NCI-H2227 treated with DMSO at 0.1 percent for 48 hours (cell line): ENCODE measurements at regions not wholly inside any gene's neighbourhood (a gene's known extent, or its start where the extent isn't known, plus 50 kb on each side); places are given as distances from the start of the nearest gene placed in this dataset.

ENCODE experiments used
- DNase-seq: peaks from one replicate; lab custom pipeline; 2025; lab: John Stamatoyannopoulos, UW

DNA sequence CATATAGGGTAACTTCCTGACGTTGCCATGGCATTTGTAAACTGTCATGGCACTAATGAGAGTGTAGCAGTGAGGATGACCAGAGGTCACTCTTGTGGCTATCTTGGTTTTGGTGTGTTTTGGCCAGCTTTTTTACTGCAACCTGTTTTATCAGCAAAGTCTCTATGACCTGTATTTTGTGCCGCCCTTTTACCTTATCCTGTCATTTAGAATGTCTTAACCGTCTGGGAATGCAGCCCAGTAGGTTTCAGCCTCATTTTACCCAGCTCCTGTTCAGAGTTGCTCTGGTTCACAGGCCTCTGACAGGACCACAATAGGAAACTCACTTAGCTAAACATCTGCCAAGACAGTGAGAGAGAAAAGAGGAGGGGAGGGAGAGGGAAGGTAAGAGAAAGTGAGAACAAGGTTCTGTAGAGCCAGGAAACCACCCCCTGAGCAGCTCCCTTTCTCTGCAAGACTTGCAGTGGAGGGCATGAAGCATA, 64.8 kb upstream of the PLEKHG3 start:
- DNase-seq: no peak

DNA sequence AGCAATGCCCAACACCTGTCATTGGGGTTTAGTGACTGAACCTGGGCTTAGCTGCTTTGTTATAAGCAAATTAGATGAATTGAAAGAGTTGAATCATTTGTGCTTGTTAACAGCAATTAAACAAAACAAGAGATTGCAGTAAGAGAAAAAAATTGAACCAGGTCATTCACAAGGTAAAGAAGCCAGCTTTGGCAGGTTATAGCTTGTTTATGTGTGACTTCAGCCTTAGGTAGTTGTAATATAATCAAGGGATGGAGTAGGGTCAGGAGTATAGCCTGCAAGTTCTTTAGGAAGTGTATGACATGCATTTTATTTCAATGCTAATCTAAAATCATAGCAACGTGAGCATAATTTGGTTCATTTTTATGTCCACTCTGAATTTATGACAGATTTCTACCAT, 63.4 kb upstream of the PLEKHG3 start:
- DNase-seq: no peak

- no peak for DNase-seq
These were observed 62.5 kb upstream of the PLEKHG3 start for GRCh38 chr14:64641760-64642159.

DNA sequence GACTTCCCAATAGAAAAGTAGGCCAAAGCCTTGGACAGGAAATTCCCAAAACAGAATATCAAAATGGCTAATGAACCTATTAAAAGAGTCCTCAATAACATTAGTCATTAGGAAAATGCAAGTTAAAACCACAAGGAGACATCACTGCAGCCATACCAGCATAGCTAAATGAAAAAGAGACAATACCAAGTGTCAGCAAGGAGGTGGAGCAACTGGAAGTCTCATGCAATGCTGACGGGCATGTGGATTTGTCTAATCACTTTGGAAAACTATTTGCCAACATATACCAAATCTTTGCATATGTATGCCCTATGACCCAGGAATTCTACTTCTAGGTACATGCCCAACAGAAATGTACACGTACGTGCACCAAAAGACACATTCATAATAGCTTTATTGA, 60.5 kb upstream of the PLEKHG3 start:
- no peak for DNase-seq

DNA sequence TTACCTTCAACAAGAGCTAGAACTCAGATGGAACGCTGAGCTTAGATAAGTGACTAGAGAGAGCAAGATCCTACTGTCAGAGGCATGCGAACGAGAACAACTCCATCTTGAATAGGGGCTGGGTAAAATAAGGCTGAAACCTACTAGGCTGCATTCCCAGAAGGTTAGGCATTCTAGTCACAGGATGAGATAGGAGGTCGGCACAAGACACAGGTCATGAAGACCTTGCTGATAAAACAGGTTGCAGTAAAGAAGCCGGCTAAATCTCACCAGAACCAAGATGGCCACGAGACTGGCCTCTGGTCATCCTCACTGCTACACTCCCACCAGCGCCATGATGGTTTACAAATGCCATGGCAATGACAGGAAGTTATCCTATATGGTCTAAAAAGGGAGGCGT, 59.6 kb upstream of the PLEKHG3 start:
- DNase-seq: no peak

- peak; percentile 47 for DNase-seq
These were observed 58.9 kb upstream of the PLEKHG3 start for GRCh38 chr14:64645220-64645892.

GRCh38 chr14:64646103-64646502, 58.1 kb upstream of the PLEKHG3 start:
- DNase-seq: no peak

- DNase-seq: no peak
These were observed 54.7 kb upstream of the PLEKHG3 start for GRCh38 chr14:64649383-64649998.

DNA sequence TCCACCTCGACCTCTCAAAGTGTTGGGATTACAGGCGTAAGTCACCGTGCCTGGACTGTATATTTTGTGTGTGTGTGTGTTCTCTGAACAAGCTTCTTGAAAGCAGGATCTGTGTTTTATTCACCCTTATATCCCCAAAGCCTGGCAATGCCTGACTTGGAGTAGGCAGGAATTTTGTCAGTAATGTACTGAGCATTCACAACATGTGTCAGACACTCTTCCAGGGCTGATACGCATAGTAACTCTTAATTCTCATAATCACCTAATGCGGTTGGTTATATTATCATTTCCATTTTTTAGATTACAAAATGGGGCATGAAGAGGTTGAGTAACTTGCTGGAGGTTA, 50.4 kb upstream of the PLEKHG3 start:
- DNase-seq: no peak

DNA sequence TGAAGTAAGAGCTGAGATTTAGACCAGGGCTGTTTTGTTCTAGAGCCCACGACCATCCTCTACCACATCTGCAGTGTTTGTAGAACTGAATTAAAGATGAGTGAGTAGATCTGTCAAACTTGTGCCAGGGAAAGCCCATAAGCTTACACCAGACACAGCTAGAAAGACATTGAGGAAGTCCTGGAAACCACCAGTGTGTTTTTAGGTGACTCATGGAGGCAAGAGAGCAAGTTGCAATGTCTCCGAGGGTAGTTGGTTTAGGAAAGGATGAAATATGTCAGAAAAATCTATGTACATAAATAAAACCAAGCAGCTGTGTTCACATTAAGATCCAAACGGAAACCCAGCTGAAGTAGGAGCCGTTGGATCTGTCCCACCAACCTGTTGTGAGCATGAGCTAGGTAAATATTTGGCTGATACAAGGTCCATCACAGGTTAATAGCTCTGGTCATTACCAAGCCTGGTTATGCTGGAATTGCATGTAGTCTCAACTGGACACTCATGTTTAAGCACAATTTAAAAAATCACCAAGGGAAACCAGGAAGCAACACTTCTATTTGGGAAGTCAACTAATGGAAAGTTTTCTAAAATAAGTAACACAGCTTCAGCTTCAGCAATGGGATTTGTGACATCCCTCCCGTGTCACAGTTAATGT, 49.9 kb upstream of the PLEKHG3 start:
- DNase-seq: no peak
